K562 (cell line): ENCODE measurements at regions not wholly inside any gene's neighbourhood (a gene's known extent, or its start where the extent isn't known, plus 50 kb on each side); places are given as distances from the start of the nearest gene placed in this dataset.

Source experiments
- ATAC-seq: fragments of 200-7000 bp; cut with Tn5 transposase; 3 replicates; pipeline ENCODE4 v1.9.1; 2020; ENCODE audit warnings: moderate library complexity
- BruUV-seq: library from RNA; stranded (reverse); fragments of 400-500 nt; replicated peaks from 2 replicates; lab custom pipeline; 2021; lab: Mats Ljungman, UMichigan
- CTCF ChIA-PET: fragments of 300-600 bp; formaldehyde crosslinking; extraction: SDS; loops from one replicate; lab custom pipeline; 2021; ENCODE audit warnings: low intra/inter-chr PET ratio; lab: Yijun Ruan, JAX
- POLR2A ChIA-PET: fragments of 300-600, 350-650 bp; sonication (Branson Sonifier 250); formaldehyde crosslinking; extraction: SDS; loops from one replicate; lab custom pipeline; 2021; ENCODE audit warnings: antibody characterized with exemption, inconsistent platforms; lab: Yijun Ruan, JAX
- DNase-seq, 4 experiments: peaks; one replicate each; pipeline versions ENCODE4 v3.0.0 to v3.0.0-alpha.2; 2011 to 2018; ENCODE audit warnings: low spot score in 3 of 4, mixed read lengths in 3 of 4; ENCODE audit errors: extremely low read depth in 1 of 4
- FAIRE-seq: peaks from 2 replicates; lab custom pipeline; 2011; peaks lifted over from hg19 to GRCh38; lab: Jason Lieb, UNC
- H2AFZ ChIP-seq: 2 replicates; pipeline ENCODE4 v1.6.0; 2011; ENCODE audit warnings: low read depth, low read length, control low read depth, inconsistent platforms
- H3K27ac ChIP-seq: fragments of 200-600 bp; 3 replicates; pipeline ENCODE4 v1.8.0; 2011; ENCODE audit warnings: low read depth, mild to moderate bottlenecking, control low read depth, inconsistent platforms, low read length, moderate library complexity, mixed read lengths; ENCODE audit errors: extremely low read depth
- H3K27me3 ChIP-seq, 2 experiments: fragments of 300-600 bp in 1 of 2; 2 replicates in 1 of 2; 3 replicates in 1 of 2; pipeline versions ENCODE4 v1.6.0 to v1.8.0; 2011; ENCODE audit warnings: inconsistent platforms in 2 of 2, low read length in 2 of 2, mild to moderate bottlenecking in 1 of 2, mixed read lengths in 1 of 2, moderate library complexity in 1 of 2; ENCODE audit not compliant: control insufficient read depth in 2 of 2, insufficient read depth in 2 of 2
- H3K36me3 ChIP-seq: fragments of 300-600 bp; 3 replicates; pipeline ENCODE4 v1.8.0; 2011; ENCODE audit warnings: mild to moderate bottlenecking, low read length, inconsistent platforms; ENCODE audit not compliant: control insufficient read depth, insufficient read depth
- H3K4me1 ChIP-seq, 2 experiments: fragments of 200-600 bp in 1 of 2; replicated peaks in 1 of 2; 2 replicates in 1 of 2; 3 replicates in 1 of 2; pipeline versions ENCODE4 v1.5.1 to v1.8.0; 2011; ENCODE audit warnings: inconsistent platforms in 2 of 2, low read length in 2 of 2, mild to moderate bottlenecking in 1 of 2, mixed read lengths in 1 of 2, moderate library complexity in 1 of 2; ENCODE audit not compliant: control insufficient read depth in 2 of 2, insufficient read depth in 2 of 2
- H3K4me2 ChIP-seq: 2 replicates; pipeline ENCODE4 v1.6.1; 2011; ENCODE audit warnings: low read length, control low read depth, inconsistent platforms, mixed read lengths; ENCODE audit not compliant: insufficient read depth
- H3K4me3 ChIP-seq: fragments of 200-600 bp; sonication (generic), shearing (Covaris generic); 2 replicates; pipeline ENCODE4 v1.5.1; 2016; ENCODE audit warnings: control low read depth, inconsistent platforms
- H3K79me2 ChIP-seq: fragments of 200-600 bp; 3 replicates; pipeline ENCODE4 v1.8.0; 2011; ENCODE audit warnings: low read length, inconsistent platforms; ENCODE audit not compliant: control insufficient read depth, insufficient read depth
- H3K9ac ChIP-seq, 2 experiments: 2 replicates each; pipeline versions ENCODE4 v1.6.0 to v1.6.1; 2011; ENCODE audit warnings: low read depth in 2 of 2, low read length in 2 of 2, control low read depth in 1 of 2, inconsistent platforms in 1 of 2, mild to moderate bottlenecking in 1 of 2, mixed read lengths in 1 of 2; ENCODE audit not compliant: insufficient read depth in 1 of 2
- H3K9me1 ChIP-seq: one replicate; pipeline ENCODE4 v1.6.0; 2011; ENCODE audit warnings: inconsistent platforms, mild to moderate bottlenecking, low read length, moderate library complexity; ENCODE audit not compliant: control insufficient read depth, insufficient read depth
- H3K9me3 ChIP-seq: replicated peaks from 2 replicates; pipeline ENCODE4 v1.5.1; 2011; ENCODE audit warnings: low read depth, low read length, inconsistent platforms; ENCODE audit not compliant: control insufficient read depth, insufficient read depth
- H4K20me1 ChIP-seq: replicated peaks from 2 replicates; pipeline ENCODE4 v1.6.1; 2011; ENCODE audit warnings: low read length, inconsistent platforms, mixed read lengths; ENCODE audit not compliant: control insufficient read depth, insufficient read depth
- CEBPG ChIP-seq, 3 experiments: fragments of 200-800 bp in 1 of 3; sonication (Bioruptor generic) in 1 of 3; sonication (generic) in 1 of 3; formaldehyde crosslinking in 1 of 3; IDR thresholded peaks in 2 of 3; conservative IDR thresholded peaks in 1 of 3; 2 replicates each; pipeline versions ENCODE4 v1.6.1 to v1.8.0; 2016 to 2022; ENCODE audit warnings: missing compliant biosample characterization in 2 of 3, missing genetic modification characterization in 2 of 3, mild to moderate bottlenecking in 1 of 3, missing genetic modification reagents in 1 of 3
- CHD2 ChIP-seq: IDR thresholded peaks from 2 replicates; pipeline ENCODE4 v1.6.1; 2011; ENCODE audit warnings: low read depth, low read length
- GTF2F1 ChIP-seq: IDR thresholded peaks from 2 replicates; pipeline ENCODE4 v1.6.1; 2011; ENCODE audit warnings: low read depth, low read length, improper control_type of control experiment
- JUND ChIP-seq, 2 experiments: IDR thresholded peaks; 2 replicates in 1 of 2; 3 replicates in 1 of 2; pipeline ENCODE4 v1.6.1; 2011; ENCODE audit warnings: borderline replicate concordance in 2 of 2, low read depth in 2 of 2, low read length in 2 of 2, improper control_type of control experiment in 1 of 2, missing biosample characterization in 1 of 2, missing genetic modification characterization in 1 of 2, missing genetic modification reagents in 1 of 2
- NFIX ChIP-seq: fragments of 250-450 bp; sonication (Bioruptor Pico); IDR thresholded peaks from 2 replicates; pipeline ENCODE4 v1.4.0; 2020; ENCODE audit warnings: low read depth, mild to moderate bottlenecking, moderate library complexity
- XRCC4 ChIP-seq: IDR thresholded peaks from one replicate; pipeline ENCODE4 v1.6.1; 2011; ENCODE audit not compliant: insufficient read depth, insufficient read length; ENCODE audit errors: extremely low read depth
- ZNF75A ChIP-seq: fragments of 450-650 bp; formaldehyde crosslinking; IDR thresholded peaks from 2 replicates; pipeline ENCODE4 v1.4.0; 2020; ENCODE audit warnings: mild to moderate bottlenecking
- WGBS: fragments of 100-300 bp; shearing (Covaris generic); methylation state at CpG from one replicate; pipeline ENCODE4 v1.1.6; 2016; ENCODE audit warnings: low coverage, mixed read lengths; ENCODE audit not compliant: insufficient coverage; ENCODE audit errors: missing lambda C conversion rate; 5-methylcytosine and 5-hydroxymethylcytosine counted together
- in situ Hi-C: fragments of 300-500 bp; cut with MboI; formaldehyde crosslinking; loops from 4 replicates; pipeline ENCODE4 v1.15.0; 2018; ENCODE audit warnings: inconsistent platforms, mixed read lengths
- intact Hi-C: fragments of 100-400 bp; cut with micrococcal nuclease; formaldehyde crosslinking; loops from 2 replicates; pipeline ENCODE4 v1.14.2; 2022
- TF ChIP-seq, protein P1 (sequence below): sonication (generic); formaldehyde crosslinking; IDR thresholded peaks from 2 replicates; pipeline ENCODE4 v1.8.1; 2022; ENCODE audit warnings: missing genetic modification reagents

- TF ChIP-seq, protein P1, sequence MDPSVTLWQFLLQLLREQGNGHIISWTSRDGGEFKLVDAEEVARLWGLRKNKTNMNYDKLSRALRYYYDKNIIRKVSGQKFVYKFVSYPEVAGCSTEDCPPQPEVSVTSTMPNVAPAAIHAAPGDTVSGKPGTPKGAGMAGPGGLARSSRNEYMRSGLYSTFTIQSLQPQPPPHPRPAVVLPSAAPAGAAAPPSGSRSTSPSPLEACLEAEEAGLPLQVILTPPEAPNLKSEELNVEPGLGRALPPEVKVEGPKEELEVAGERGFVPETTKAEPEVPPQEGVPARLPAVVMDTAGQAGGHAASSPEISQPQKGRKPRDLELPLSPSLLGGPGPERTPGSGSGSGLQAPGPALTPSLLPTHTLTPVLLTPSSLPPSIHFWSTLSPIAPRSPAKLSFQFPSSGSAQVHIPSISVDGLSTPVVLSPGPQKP (CRISPR knock-in tag): no peak
- TF ChIP-seq, all 486 proteins: peak for 0
Measured at GRCh38 chr3:65240366-65240765, 552.6 kb upstream of the ADAMTS9 start (continued).

- 0% methylated on average over 2 of the region's 2 CpGs for WGBS
- H3K4me1 ChIP-seq: no peaks in the 10 kb centered on the region
- BruUV-seq: no TSS peak
- no peak overlapping the region for H3K4me3 ChIP-seq
- in situ Hi-C loops: no loop called here
- no peaks in the 10 kb centered on the region for H4K20me1 ChIP-seq
- FAIRE-seq: no peak
- intact Hi-C loops: no loop called here
- H3K9me3 ChIP-seq: no peaks in the 10 kb centered on the region
- TF ChIP-seq CEBPG (CRISPR knock-in tag; IDR thresholded peaks at IDR 0.05): no peak
- no peak for TF ChIP-seq CEBPG (tag; conservative IDR thresholded peaks at IDR 0.05 in 1 of 2, IDR thresholded peaks at IDR 0.05 in 1 of 2)
- no peak for TF ChIP-seq CHD2
- no peak for TF ChIP-seq XRCC4
- TF ChIP-seq NFIX (CRISPR knock-in tag): no peak
- TF ChIP-seq ZNF75A: no peak
- TF ChIP-seq GTF2F1: no peak
- TF ChIP-seq JUND (IDR thresholded peaks at IDR 0.05; ENCODE audit: borderline replicate concordance, low read depth, low read length): no peak
- TF ChIP-seq JUND (tag; IDR thresholded peaks at IDR 0.05; ENCODE audit: borderline replicate concordance, low read depth, low read length): no peak
- H3K9ac ChIP-seq: no peak overlapping the region
- no peak overlapping the region for H2AFZ ChIP-seq
- POLR2A ChIA-PET: no interaction called here
- no peaks in the 10 kb centered on the region for H3K36me3 ChIP-seq
- no peak overlapping the region for H3K4me2 ChIP-seq
- CTCF ChIA-PET: no interaction called here
- H3K27me3 ChIP-seq: no peaks in the 10 kb centered on the region; a peak in 2 of 5 replicates
- no peak for DNase-seq
- no peak for ATAC-seq
- no peak overlapping the region for H3K27ac ChIP-seq
- no peaks in the 10 kb centered on the region for H3K9me1 ChIP-seq
- H3K79me2 ChIP-seq: no peaks in the 10 kb centered on the region
Measured at GRCh38 chr3:65238652-65239051, 550.9 kb upstream of the ADAMTS9 start.
